ENCODE measurements at regions not wholly inside any gene's neighbourhood (a gene's known extent, or its start where the extent isn't known, plus 50 kb on each side); places are given as distances from the start of the nearest gene placed in this dataset.

- DNase-seq: no peak
Measured at GRCh38 chr2:156647377-156648010, 211.3 kb downstream of the GPD2 start.

DNA sequence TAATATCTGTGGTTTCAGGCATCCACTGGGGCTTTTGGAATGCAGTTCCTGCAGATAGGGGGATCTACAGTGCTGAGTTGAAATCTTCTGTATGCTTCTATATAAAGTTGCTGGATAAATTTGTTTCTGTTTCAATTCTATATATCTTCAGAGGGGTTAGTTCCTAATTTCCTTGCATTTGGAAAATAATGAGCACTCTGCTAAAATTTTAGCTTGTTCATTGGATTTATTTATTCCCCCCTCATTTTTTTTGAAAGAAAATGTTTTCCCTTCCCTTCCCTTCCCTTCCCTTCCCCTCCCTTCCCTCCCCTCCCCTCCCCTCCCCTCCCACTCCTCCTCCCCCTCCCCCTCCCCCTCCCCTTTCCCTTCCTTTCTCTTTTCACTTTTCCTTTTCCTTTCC is 212.3 kb downstream of the GPD2 start:
- DNase-seq: no peak

- no peak for DNase-seq
Measured at GRCh38 chr2:156649596-156649995, 213.4 kb downstream of the GPD2 start.

- no peak for DNase-seq
Measured at GRCh38 chr2:156652691-156653090, 216.5 kb downstream of the GPD2 start.

DNA sequence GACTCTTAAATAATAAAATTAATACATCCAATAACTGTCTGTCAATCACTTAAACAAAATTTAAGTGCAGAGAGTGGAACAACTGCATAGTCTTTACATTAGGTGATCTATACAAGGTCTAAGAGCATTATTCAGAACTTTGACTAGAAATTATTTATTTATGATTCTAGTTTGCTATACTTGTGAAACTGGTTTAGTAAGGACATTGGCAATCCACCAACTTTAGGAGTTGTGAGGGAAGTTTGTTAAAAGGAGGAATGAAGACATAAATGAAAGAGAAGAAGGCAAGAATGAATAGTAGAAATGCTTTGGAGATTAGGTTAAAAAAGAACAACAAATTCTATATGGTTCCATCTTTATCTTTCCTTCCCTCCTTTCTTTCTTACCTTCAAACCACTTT is 217.5 kb downstream of the GPD2 start:
- no peak for DNase-seq

- DNase-seq: no peak
Measured at GRCh38 chr2:156657809-156658208, 221.6 kb downstream of the GPD2 start.

DNA sequence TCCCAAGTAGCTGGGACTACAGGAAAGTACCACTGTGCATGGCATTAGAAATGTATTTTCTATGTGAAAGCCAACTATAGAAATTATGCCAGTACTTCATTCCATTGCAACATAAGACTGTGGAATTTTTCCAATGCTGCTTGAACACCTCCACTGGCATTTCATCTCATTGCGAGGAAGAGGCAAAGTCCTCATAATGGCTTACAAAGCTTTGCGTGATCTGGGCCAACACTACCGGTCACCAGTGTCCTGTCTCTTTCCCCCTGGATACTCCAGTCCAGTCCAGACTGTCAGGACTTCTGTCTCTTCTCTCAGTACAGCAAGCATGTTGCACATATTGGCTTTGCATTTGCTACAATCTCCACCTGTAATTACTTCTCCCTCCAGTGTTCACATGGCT is 223.5 kb downstream of the GPD2 start:
- no peak for DNase-seq

- no peak for DNase-seq
Measured at GRCh38 chr2:156663757-156664409, 227.7 kb downstream of the GPD2 start.

GRCh38 chr2:156666130-156666785 is 230.1 kb downstream of the GPD2 start:
- no peak for DNase-seq

DNA sequence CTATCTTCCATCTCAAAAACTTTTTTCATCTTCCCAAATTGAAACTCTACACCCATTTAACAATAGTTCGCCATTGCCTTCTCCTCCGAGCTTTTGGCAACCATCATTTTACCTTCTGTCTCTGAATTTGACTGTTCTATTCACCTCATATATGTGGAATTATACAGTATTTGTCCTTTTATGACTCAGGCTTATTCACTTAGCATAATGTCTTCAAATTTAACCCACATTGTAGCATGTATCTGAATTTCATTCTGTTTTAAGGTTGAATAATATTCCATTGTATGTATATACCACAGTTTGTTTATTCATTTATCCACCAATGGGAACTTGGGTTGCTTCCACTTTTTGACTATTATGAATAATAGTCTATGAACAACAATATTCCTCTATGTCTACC is 233.9 kb downstream of the GPD2 start:
- no peak for DNase-seq

DNA sequence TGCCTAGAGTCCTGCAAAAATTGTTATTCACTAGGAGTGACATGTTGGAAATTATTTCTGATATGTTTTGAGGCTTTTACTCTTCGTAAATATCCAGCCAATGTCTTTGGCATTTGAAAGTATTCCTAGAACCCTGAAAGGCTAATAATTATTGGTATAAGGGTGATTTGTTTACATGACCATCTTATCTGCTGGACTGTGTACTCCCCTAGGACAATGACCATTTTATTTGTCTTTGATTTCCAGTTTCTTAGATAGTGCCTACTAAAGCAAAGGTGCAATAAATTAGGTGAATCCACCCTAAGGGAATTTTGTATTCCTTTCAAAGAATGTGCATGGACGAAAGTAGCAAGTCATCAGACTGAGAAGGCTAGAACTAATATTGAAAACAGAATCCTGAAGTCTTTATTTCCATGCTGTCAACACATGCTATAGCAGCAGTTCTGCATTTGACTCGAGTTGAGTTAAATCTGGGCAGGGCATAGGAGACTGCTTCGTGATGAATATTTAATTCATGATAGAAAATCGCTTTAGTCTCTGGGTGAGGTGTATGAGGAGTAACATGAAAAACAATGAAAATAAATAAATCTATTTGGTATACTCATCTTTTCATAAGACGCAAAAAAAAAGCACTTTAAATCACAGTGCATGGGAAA is 235.7 kb downstream of the GPD2 start:
- DNase-seq: no peak

- DNase-seq: no peak
Measured at GRCh38 chr2:156672556-156673332, 236.6 kb downstream of the GPD2 start.

- DNase-seq: no peak
Measured at GRCh38 chr2:156673333-156673615, 237.1 kb downstream of the GPD2 start.

DNA sequence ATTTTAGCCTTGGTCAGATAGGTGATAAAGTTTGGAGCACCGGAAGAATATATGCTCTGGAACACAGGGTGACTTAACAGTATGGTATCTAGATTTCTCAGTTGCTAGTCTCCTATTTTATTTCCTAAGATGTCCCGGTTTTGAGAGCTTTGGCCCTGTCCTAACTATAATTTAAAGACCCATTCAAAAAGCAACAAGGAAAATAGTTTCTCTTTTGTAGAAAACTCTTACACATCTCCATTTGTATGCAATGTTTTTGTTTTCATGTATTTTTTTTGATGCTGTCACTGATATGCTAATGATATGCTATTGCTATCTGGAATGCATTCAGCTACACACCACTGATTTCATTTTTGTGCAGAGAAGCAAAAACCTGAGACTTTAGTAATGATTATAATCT is 237.8 kb downstream of the GPD2 start:
- no peak for DNase-seq

DNA sequence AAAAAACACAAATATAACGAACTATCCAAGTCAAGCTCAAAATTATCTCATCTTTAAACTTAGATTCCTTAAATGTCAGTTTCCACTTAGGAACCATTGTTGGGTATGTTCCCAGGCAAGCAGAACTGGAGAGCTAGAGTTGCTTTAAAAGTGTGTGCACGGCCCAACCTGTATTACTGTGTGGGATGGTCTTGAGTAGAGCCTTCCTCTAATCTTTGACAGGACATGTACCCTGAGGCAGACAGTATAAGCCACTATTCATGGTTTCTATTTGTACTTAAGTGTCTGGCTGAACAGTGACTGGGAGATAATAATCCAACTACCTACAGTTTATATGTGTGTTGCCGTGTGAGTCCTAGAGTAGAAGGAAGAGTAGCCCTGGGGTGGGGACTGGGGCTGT is 239.7 kb downstream of the GPD2 start:
- DNase-seq: no peak

DNA sequence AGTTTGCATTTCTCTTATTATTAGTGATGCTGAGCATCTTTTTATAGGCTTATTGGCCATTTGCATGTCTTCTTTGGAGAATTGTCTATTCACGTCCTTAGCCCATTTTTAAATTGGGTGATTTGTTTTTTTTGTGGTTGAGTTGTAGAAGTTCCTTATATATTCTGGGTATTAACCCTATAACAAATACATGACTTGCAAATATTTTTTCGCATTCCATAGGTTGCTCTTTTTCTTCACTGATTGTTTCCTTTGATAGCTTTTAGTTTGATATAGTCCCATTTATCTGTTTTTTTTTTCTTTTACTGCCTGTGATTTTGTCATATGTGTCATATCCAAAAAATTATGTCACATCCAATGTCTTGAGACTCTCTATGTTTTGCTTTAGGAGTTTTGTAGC is 243.6 kb downstream of the GPD2 start:
- no peak for DNase-seq

DNA sequence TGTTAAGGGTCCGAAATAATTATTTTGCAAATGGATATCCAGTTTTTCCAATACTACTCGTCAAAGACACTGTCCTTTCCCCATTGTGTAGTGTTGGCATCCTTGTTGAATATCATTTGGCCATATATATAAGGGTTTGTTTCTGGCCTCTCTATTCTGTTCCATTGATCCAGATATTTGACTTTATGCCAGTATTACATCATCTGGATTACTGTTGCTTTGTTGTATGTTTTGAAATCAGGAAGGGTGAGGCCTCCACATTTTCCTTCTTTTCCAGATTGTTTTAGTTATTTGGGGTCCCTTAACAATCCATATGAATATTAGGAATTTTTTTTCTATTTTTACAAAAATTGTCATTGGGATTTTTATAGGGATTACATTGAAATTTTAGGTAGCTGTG is 244.1 kb downstream of the GPD2 start:
- DNase-seq: no peak

- DNase-seq: no peak
Measured at GRCh38 chr2:156687126-156687525, 250.9 kb downstream of the GPD2 start.

GRCh38 chr2:156687715-156688114 is 251.5 kb downstream of the GPD2 start:
- no peak for DNase-seq

DNA sequence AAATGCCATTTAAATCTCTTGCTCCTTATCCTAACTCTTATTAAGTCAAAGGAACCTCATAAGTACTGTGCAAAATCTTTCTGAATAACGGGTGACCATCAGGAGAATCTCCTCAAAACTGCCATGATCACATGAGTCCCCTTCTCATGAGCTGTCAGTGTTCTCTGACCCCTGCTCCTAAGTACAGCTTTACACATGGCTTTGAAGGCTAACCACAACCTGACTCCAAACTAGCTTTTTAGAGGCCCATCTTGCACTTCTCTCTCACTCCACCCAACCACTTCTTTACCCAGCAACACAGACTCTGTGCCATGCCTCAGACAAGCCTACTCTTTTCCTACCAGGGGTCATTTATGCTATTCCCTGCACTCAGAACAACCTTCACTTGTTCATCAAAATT is 253.8 kb downstream of the GPD2 start:
- DNase-seq: no peak

- DNase-seq: no peak
Measured at GRCh38 chr2:156691014-156691413, 254.8 kb downstream of the GPD2 start.

GRCh38 chr2:156695020-156695419 is 258.8 kb downstream of the GPD2 start:
- no peak for DNase-seq

GRCh38 chr2:156695595-156695994 is 259.4 kb downstream of the GPD2 start:
- no peak for DNase-seq

- DNase-seq: no peak
Measured at GRCh38 chr2:156697906-156698305, 261.7 kb downstream of the GPD2 start.

All from NCI-H748 treated with DMSO at 0.1 percent for 48 hours (cell line).